ENCODE measurements at regions not wholly inside any gene's neighbourhood (a gene's known extent, or its start where the extent isn't known, plus 50 kb on each side); places are given as distances from the start of the nearest gene placed in this dataset.

- no peak overlapping the region for H3K4me3 ChIP-seq (ENCODE audit: low read depth, low read length)
- TF ChIP-seq, protein P1, sequence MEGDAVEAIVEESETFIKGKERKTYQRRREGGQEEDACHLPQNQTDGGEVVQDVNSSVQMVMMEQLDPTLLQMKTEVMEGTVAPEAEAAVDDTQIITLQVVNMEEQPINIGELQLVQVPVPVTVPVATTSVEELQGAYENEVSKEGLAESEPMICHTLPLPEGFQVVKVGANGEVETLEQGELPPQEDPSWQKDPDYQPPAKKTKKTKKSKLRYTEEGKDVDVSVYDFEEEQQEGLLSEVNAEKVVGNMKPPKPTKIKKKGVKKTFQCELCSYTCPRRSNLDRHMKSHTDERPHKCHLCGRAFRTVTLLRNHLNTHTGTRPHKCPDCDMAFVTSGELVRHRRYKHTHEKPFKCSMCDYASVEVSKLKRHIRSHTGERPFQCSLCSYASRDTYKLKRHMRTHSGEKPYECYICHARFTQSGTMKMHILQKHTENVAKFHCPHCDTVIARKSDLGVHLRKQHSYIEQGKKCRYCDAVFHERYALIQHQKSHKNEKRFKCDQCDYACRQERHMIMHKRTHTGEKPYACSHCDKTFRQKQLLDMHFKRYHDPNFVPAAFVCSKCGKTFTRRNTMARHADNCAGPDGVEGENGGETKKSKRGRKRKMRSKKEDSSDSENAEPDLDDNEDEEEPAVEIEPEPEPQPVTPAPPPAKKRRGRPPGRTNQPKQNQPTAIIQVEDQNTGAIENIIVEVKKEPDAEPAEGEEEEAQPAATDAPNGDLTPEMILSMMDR (IDR thresholded peaks at IDR 0.05; ENCODE audit: insufficient read depth, low read length, missing control alignments), result no peak
- DNase-seq (ENCODE audit: low read depth, low spot score), result no peak
- CTCF ChIA-PET, result interaction anchor here (0.9 kb wide), 1 partner anchor 295 kb away, joined by 4 read pairs; no protein-coding TSS in a partner anchor
- POLR2A ChIA-PET, result no interaction called here
Measured at GRCh38 chr17:72244956-72245355, 124.1 kb downstream of the SOX9 start.

DNA sequence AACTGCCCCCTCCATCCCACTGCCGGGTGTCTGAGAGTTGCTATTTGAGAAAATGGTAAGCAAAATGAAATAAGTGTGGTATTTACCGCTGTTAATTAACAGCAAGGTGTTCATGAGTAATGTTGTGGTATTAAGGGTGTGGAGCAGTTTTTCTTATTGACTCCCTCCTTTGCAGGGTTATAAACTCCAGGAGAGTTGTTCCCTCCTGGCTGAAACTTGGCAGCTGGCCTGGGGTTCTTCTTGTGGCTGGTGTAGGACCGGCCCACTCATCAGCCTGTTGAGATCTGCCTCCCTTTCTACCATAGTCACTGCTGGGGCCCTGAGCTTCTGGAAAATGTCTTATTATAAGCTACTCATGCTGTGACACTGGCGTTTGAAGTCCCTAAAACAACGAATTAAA is 128.6 kb downstream of the SOX9 start:
- CTCF ChIA-PET, result no interaction called here
- TF ChIP-seq, protein P1 (IDR thresholded peaks at IDR 0.05; ENCODE audit: insufficient read depth, low read length, missing control alignments), result no peak
- H3K4me3 ChIP-seq (ENCODE audit: low read depth, low read length), result no peak overlapping the region
- no peak for DNase-seq (ENCODE audit: low read depth, low spot score)
- POLR2A ChIA-PET, result no interaction called here

DNA sequence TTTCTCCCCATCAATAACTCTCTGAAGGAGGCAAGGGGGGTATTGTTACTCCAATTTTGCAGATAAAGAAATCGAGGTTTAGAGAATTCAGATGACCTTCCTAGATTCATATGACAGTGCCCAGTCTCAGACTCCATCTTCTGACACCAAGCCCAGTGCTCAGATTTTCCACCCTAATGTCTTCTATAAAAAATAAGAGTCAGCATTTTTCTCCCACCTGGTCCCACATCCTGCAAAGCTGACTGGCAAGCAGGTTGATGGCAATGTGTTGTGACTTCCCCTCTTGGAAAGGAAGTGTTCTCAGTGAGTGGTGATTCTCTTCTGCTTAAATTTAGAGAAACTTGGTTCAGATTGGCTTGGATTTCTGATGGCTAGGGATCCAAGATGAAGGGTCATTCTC is 129.4 kb downstream of the SOX9 start:
- POLR2A ChIA-PET, result no interaction called here
- H3K4me3 ChIP-seq (ENCODE audit: low read depth, low read length), result no peak overlapping the region
- TF ChIP-seq, protein P1 (IDR thresholded peaks at IDR 0.05; ENCODE audit: insufficient read depth, low read length, missing control alignments), result no peak
- CTCF ChIA-PET, result no interaction called here
- no peak for DNase-seq (ENCODE audit: low read depth, low spot score)

GRCh38 chr17:72253597-72253996 is 132.8 kb downstream of the SOX9 start:
- ChIA-PET POLR2A (no interaction called here), CTCF (no interaction called here)
- no peak for DNase-seq (ENCODE audit: low read depth, low spot score)
- H3K4me3 ChIP-seq (ENCODE audit: low read depth, low read length), result no peak overlapping the region
- TF ChIP-seq, protein P1 (IDR thresholded peaks at IDR 0.05; ENCODE audit: insufficient read depth, low read length, missing control alignments), result no peak

DNA sequence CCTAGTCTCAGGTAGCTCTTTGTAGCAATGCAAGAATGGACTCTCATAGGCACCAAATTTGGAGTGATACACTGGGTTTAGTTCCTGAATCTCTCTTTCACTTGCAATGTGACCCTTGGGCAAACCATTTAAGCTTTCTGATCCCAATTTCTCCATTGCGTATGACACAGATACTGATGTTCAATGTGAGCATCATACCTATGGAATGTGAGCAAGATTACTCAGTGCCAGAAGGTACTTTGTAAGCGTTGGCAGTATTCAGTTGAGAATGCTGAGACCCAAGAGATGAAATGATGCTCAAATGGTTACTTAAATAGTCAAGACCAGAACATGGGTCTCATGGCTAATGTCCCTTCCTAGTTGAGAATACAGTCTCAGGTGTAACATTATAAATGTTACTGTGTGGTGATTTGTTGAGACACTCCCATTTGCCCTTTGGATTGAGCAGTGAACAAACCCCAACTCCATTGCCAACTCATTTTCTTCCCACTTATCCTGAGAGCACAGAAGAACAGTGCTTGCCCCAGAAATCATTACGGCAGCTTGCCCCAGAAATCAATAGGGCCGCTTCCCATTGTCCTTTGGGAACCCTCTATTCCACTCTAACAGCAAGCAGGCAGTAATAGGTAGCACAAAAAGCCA is 134.1 kb downstream of the SOX9 start:
- CTCF ChIA-PET, result no interaction called here

GRCh38 chr17:72255481-72255880 is 134.7 kb downstream of the SOX9 start:
- ChIA-PET POLR2A (no interaction called here), CTCF (no interaction called here)
- TF ChIP-seq, protein P1 (IDR thresholded peaks at IDR 0.05; ENCODE audit: insufficient read depth, low read length, missing control alignments), result no peak
- no peak overlapping the region for H3K4me3 ChIP-seq (ENCODE audit: low read depth, low read length)
- DNase-seq (ENCODE audit: low read depth, low spot score), result no peak

More for the DNA sequence above, 134.1 kb downstream of the SOX9 start:
- TF ChIP-seq, protein P1 (IDR thresholded peaks at IDR 0.05; ENCODE audit: insufficient read depth, low read length, missing control alignments), result no peak
- DNase-seq (ENCODE audit: low read depth, low spot score), result no peak
- no peak overlapping the region for H3K4me3 ChIP-seq (ENCODE audit: low read depth, low read length)
- POLR2A ChIA-PET, result no interaction called here
